ENCODE measurements at regions not wholly inside any gene's neighbourhood (a gene's known extent, or its start where the extent isn't known, plus 50 kb on each side); places are given as distances from the start of the nearest gene placed in this dataset.

GRCh38 chr7:156549636-156550035 lies 90.9 kb upstream of the RNF32 start:
- H3K9ac ChIP-seq (ENCODE audit: low read length): no peak overlapping the region
- H3K36me3 ChIP-seq (ENCODE audit: control insufficient read depth in 1 of 2, insufficient read depth in 2 of 2, low read depth in 1 of 2, low read length in 2 of 2): no peaks in the 10 kb centered on the region
- no peak overlapping the region for H3K18ac ChIP-seq (ENCODE audit: low read depth in 1 of 2, low read length in 2 of 2)
- no peak overlapping the region for H2BK5ac ChIP-seq (ENCODE audit: low read depth, low read length, poor library complexity, severe bottlenecking)
- H4K91ac ChIP-seq (ENCODE audit: low read length): no peak overlapping the region
- H3K14ac ChIP-seq (ENCODE audit: low read length in 2 of 2): no peak overlapping the region
- no peaks in the 10 kb centered on the region for H3K79me1 ChIP-seq (replicated peaks; ENCODE audit: low read length, poor library complexity, severe bottlenecking)
- no peak for DNase-seq
- peaks cover 8% of the 10 kb centered on the region for H3K9me3 ChIP-seq (ENCODE audit: control insufficient read depth, low read length)
- no peak overlapping the region for H2AK5ac ChIP-seq (ENCODE audit: low read length, severe bottlenecking)
- 88% methylated on average over 9 of the region's 9 CpGs for WGBS
- no peak overlapping the region for H3K4ac ChIP-seq (ENCODE audit: low read depth in 1 of 2, low read length in 2 of 2)
- no peak overlapping the region for H3K27ac ChIP-seq (ENCODE audit: low read length, poor library complexity, severe bottlenecking)
- no peaks in the 10 kb centered on the region for H3K27me3 ChIP-seq (ENCODE audit: control insufficient read depth in 1 of 2, insufficient read depth in 1 of 2, low read length in 2 of 2)
- H2BK120ac ChIP-seq (ENCODE audit: low read depth, low read length): no peak overlapping the region
- no peak overlapping the region for H4K8ac ChIP-seq (ENCODE audit: low read length)
- H2BK12ac ChIP-seq (ENCODE audit: low read length in 2 of 2): no peak overlapping the region
- no peak overlapping the region for H3K23ac ChIP-seq (ENCODE audit: low read length in 2 of 2)
- no peak overlapping the region for H3K4me2 ChIP-seq (ENCODE audit: low read length, poor library complexity, severe bottlenecking)
- no peak overlapping the region for H3K4me3 ChIP-seq (ENCODE audit: insufficient read depth in 1 of 2, low read depth in 1 of 2, low read length in 2 of 2)
- no peak overlapping the region for H2BK15ac ChIP-seq (ENCODE audit: low read depth, poor library complexity, severe bottlenecking)
- H2AFZ ChIP-seq (ENCODE audit: low read depth, low read length): no peak overlapping the region
- no peaks in the 10 kb centered on the region for H3K4me1 ChIP-seq (ENCODE audit: control insufficient read depth, insufficient read depth, low read depth, low read length)

DNA sequence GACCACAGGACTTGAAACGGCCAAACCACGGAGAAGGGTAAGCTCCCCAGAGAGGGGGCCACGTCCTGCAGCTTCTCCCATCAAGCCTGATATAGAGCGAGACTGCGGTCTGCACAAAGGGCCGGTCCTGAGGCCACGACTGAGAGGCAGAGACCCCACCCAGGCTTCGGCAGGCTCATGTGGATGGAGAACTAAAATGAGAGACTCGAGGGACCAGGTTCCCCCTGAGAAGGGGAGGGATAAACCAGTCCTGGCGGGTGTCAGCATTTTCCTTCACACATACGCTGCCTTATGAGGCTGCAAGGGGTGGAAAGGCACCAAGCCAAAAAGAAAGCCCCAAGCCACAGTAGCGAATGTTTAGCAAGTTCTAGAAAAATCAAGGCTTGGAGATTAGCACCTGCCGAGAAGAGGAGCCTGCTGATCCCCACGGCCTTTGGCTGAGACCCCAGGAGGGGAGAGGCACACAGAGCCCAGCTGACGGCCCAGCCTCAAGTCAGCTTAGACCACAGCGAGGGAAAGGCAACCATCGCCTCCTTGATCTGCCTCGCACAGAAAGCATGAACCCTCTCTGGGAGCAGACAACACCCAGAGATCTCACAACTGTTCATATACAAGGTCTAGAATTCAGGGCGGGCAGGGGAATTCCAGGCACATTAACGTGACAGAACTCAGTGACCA lies 92.6 kb upstream of the RNF32 start:
- H3K4me3 ChIP-seq (ENCODE audit: insufficient read depth in 1 of 2, low read depth in 1 of 2, low read length in 2 of 2): no peak overlapping the region
- no peak overlapping the region for H2BK120ac ChIP-seq (ENCODE audit: low read depth, low read length)
- DNase-seq: no peak
- no peak overlapping the region for H3K4ac ChIP-seq (ENCODE audit: low read depth in 1 of 2, low read length in 2 of 2)
- no peak overlapping the region for H2AK5ac ChIP-seq (ENCODE audit: low read length, severe bottlenecking)
- no peak overlapping the region for H2AFZ ChIP-seq (ENCODE audit: low read depth, low read length)
- H3K27me3 ChIP-seq (ENCODE audit: control insufficient read depth in 1 of 2, insufficient read depth in 1 of 2, low read length in 2 of 2): no peaks in the 10 kb centered on the region
- H2BK15ac ChIP-seq (ENCODE audit: low read depth, poor library complexity, severe bottlenecking): no peak overlapping the region
- no peak overlapping the region for H4K8ac ChIP-seq (ENCODE audit: low read length)
- no peak overlapping the region for H3K23ac ChIP-seq (ENCODE audit: low read length in 2 of 2)
- H3K9me3 ChIP-seq (ENCODE audit: control insufficient read depth, low read length): peaks cover 11% of the 10 kb centered on the region
- H3K14ac ChIP-seq (ENCODE audit: low read length in 2 of 2): no peak overlapping the region
- no peak overlapping the region for H4K91ac ChIP-seq (ENCODE audit: low read length)
- no peak overlapping the region for H2BK12ac ChIP-seq (ENCODE audit: low read length in 2 of 2)
- H3K4me1 ChIP-seq (ENCODE audit: control insufficient read depth, insufficient read depth, low read depth, low read length): no peaks in the 10 kb centered on the region
- no peaks in the 10 kb centered on the region for H3K79me1 ChIP-seq (replicated peaks; ENCODE audit: low read length, poor library complexity, severe bottlenecking)
- H3K4me2 ChIP-seq (ENCODE audit: low read length, poor library complexity, severe bottlenecking): no peak overlapping the region
- H3K36me3 ChIP-seq (ENCODE audit: control insufficient read depth in 1 of 2, insufficient read depth in 2 of 2, low read depth in 1 of 2, low read length in 2 of 2): no peaks in the 10 kb centered on the region
- no peak overlapping the region for H3K18ac ChIP-seq (ENCODE audit: low read depth in 1 of 2, low read length in 2 of 2)
- WGBS: 78% methylated on average over 19 of the region's 20 CpGs
- H3K27ac ChIP-seq (ENCODE audit: low read length, poor library complexity, severe bottlenecking): no peak overlapping the region
- no peak overlapping the region for H2BK5ac ChIP-seq (ENCODE audit: low read depth, low read length, poor library complexity, severe bottlenecking)
- H3K9ac ChIP-seq (ENCODE audit: low read length): no peak overlapping the region

GRCh38 chr7:156545979-156546378 lies 94.6 kb upstream of the RNF32 start:
- no peaks in the 10 kb centered on the region for H3K4me1 ChIP-seq (ENCODE audit: control insufficient read depth, insufficient read depth, low read depth, low read length)
- H2AK5ac ChIP-seq (ENCODE audit: low read length, severe bottlenecking): no peak overlapping the region
- H3K4me2 ChIP-seq (ENCODE audit: low read length, poor library complexity, severe bottlenecking): no peak overlapping the region
- no peak overlapping the region for H3K18ac ChIP-seq (ENCODE audit: low read depth in 1 of 2, low read length in 2 of 2)
- H2BK15ac ChIP-seq (ENCODE audit: low read depth, poor library complexity, severe bottlenecking): no peak overlapping the region
- H3K23ac ChIP-seq (ENCODE audit: low read length in 2 of 2): no peak overlapping the region
- H4K8ac ChIP-seq (ENCODE audit: low read length): no peak overlapping the region
- H2BK12ac ChIP-seq (ENCODE audit: low read length in 2 of 2): no peak overlapping the region
- 79% methylated on average over 9 of the region's 9 CpGs for WGBS
- no peak overlapping the region for H2BK5ac ChIP-seq (ENCODE audit: low read depth, low read length, poor library complexity, severe bottlenecking)
- H3K4me3 ChIP-seq (ENCODE audit: insufficient read depth in 1 of 2, low read depth in 1 of 2, low read length in 2 of 2): no peak overlapping the region
- no peak overlapping the region for H3K4ac ChIP-seq (ENCODE audit: low read depth in 1 of 2, low read length in 2 of 2)
- H4K91ac ChIP-seq (ENCODE audit: low read length): no peak overlapping the region
- peaks cover 11% of the 10 kb centered on the region for H3K9me3 ChIP-seq (ENCODE audit: control insufficient read depth, low read length)
- H3K79me1 ChIP-seq (replicated peaks; ENCODE audit: low read length, poor library complexity, severe bottlenecking): no peaks in the 10 kb centered on the region
- H3K9ac ChIP-seq (ENCODE audit: low read length): no peak overlapping the region
- DNase-seq: no peak
- H2BK120ac ChIP-seq (ENCODE audit: low read depth, low read length): no peak overlapping the region
- H2AFZ ChIP-seq (ENCODE audit: low read depth, low read length): no peak overlapping the region
- no peaks in the 10 kb centered on the region for H3K27me3 ChIP-seq (ENCODE audit: control insufficient read depth in 1 of 2, insufficient read depth in 1 of 2, low read length in 2 of 2)
- no peak overlapping the region for H3K14ac ChIP-seq (ENCODE audit: low read length in 2 of 2)
- H3K36me3 ChIP-seq (ENCODE audit: control insufficient read depth in 1 of 2, insufficient read depth in 2 of 2, low read depth in 1 of 2, low read length in 2 of 2): no peaks in the 10 kb centered on the region
- H3K27ac ChIP-seq (ENCODE audit: low read length, poor library complexity, severe bottlenecking): no peak overlapping the region

- Histone ChIP-seq H3K9me3 (ENCODE audit: control insufficient read depth, low read length) (peaks cover 11% of the 10 kb centered on the region), H3K18ac (ENCODE audit: low read depth in 1 of 2, low read length in 2 of 2) (no peak overlapping the region), H3K4ac (ENCODE audit: low read depth in 1 of 2, low read length in 2 of 2) (no peak overlapping the region), H3K4me3 (ENCODE audit: insufficient read depth in 1 of 2, low read depth in 1 of 2, low read length in 2 of 2) (no peak overlapping the region), H2BK120ac (ENCODE audit: low read depth, low read length) (no peak overlapping the region), H2BK12ac (ENCODE audit: low read length in 2 of 2) (no peak overlapping the region), H2AFZ (ENCODE audit: low read depth, low read length) (no peak overlapping the region), H3K9ac (ENCODE audit: low read length) (no peak overlapping the region), H4K8ac (ENCODE audit: low read length) (no peak overlapping the region), H3K27me3 (ENCODE audit: control insufficient read depth in 1 of 2, insufficient read depth in 1 of 2, low read length in 2 of 2) (no peaks in the 10 kb centered on the region), H3K4me1 (ENCODE audit: control insufficient read depth, insufficient read depth, low read depth, low read length) (no peaks in the 10 kb centered on the region), H2BK15ac (ENCODE audit: low read depth, poor library complexity, severe bottlenecking) (no peak overlapping the region), H3K14ac (ENCODE audit: low read length in 2 of 2) (no peak overlapping the region), H3K36me3 (ENCODE audit: control insufficient read depth in 1 of 2, insufficient read depth in 2 of 2, low read depth in 1 of 2, low read length in 2 of 2) (no peaks in the 10 kb centered on the region), H3K23ac (ENCODE audit: low read length in 2 of 2) (no peak overlapping the region), H3K4me2 (ENCODE audit: low read length, poor library complexity, severe bottlenecking) (no peak overlapping the region), H2AK5ac (ENCODE audit: low read length, severe bottlenecking) (no peak overlapping the region), H3K79me1 (replicated peaks; ENCODE audit: low read length, poor library complexity, severe bottlenecking) (no peaks in the 10 kb centered on the region), H2BK5ac (ENCODE audit: low read depth, low read length, poor library complexity, severe bottlenecking) (no peak overlapping the region), H3K27ac (ENCODE audit: low read length, poor library complexity, severe bottlenecking) (no peak overlapping the region), H4K91ac (ENCODE audit: low read length) (no peak overlapping the region)
- no peak for DNase-seq
- 88% methylated on average over 9 of the region's 11 CpGs for WGBS
Measured at GRCh38 chr7:156544919-156545715, 95.5 kb upstream of the RNF32 start.

Data from mesenchymal stem cell (in vitro differentiated cells and primary cell).